ENCODE measurements at regions not wholly inside any gene's neighbourhood (a gene's known extent, or its start where the extent isn't known, plus 50 kb on each side); places are given as distances from the start of the nearest gene placed in this dataset.

GRCh38 chr1:56390934-56391731 lies 188.2 kb downstream of the PLPP3 start:
- TF ChIP-seq CTCF (conservative IDR thresholded peaks at IDR 0.05 in 1 of 2, IDR thresholded peaks at IDR 0.05 in 1 of 2; ENCODE audit: extremely low read depth in 1 of 2, insufficient read depth in 1 of 2, low read depth in 1 of 2, low read length in 2 of 2), result no peak
- TF ChIP-seq EZH2 (IDR thresholded peaks at IDR 0.05; ENCODE audit: borderline replicate concordance, low read length), result no peak

Measured in mammary epithelial cell (primary cell).